ENCODE measurements at regions not wholly inside any gene's neighbourhood (a gene's known extent, or its start where the extent isn't known, plus 50 kb on each side); places are given as distances from the start of the nearest gene placed in this dataset.
"Not testable (repeated sequence)": the region's sequence is repeated elsewhere in the genome, so short reads cannot be mapped to it uniquely, and the experiment has no call there.

- DNase-seq, result no peak
- in situ Hi-C loops (cut with HindIII; ENCODE audit: low pct_ligation_motif_present, low pct_unique_long_range_greater_than_20kb, low sequenced_read_pairs), result no loop called here
These were observed 123.4 kb upstream of the CALCR start for GRCh38 chr7:93697901-93698300.

DNA sequence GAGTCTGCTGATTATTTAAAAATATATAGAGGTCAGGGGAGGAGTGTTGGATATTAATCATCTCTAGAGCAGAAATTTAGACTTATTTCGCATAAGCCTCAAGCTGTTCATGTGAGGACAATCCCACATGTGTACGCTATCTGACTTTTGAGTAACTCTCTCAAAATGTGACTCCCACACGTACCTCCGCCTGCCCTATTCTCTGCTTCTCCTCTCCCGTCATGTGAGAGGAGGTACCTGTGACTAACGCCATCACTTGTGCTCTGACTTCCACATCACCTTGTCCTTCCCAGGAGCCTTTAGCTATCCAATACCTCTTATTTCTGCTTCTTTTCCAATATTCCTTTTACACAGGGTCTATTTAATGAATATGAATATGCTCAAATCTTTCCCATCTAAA, 119.3 kb upstream of the CALCR start:
- DNase-seq, result no peak
- in situ Hi-C loops (cut with HindIII; ENCODE audit: low pct_ligation_motif_present, low pct_unique_long_range_greater_than_20kb, low sequenced_read_pairs), result no loop called here

DNA sequence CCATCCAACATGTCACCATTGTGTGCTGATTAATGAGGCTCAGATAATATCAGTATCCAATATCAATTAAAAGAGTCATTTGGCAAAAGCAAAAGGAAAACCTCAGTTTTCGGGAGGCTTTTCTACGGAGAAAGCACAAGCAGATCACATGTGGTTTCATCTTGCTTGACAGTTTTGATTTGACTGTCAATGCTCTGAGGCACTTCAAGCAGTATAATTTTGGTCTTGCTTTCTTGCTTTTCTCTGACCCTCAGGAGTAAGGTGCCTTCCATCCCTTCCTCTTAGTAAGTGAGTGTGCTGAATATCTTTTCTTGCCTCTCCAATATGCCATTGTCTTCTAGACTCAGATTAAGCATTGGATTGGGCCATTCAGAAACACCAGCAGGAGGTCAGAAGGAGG, 115.5 kb upstream of the CALCR start:
- DNase-seq, result no peak
- in situ Hi-C loops (cut with HindIII; ENCODE audit: low pct_ligation_motif_present, low pct_unique_long_range_greater_than_20kb, low sequenced_read_pairs), result no loop called here

GRCh38 chr7:93678185-93678584, 103.7 kb upstream of the CALCR start:
- in situ Hi-C loops (cut with HindIII; ENCODE audit: low pct_ligation_motif_present, low pct_unique_long_range_greater_than_20kb, low sequenced_read_pairs), result no loop called here

GRCh38 chr7:93663561-93664299, 89.2 kb upstream of the CALCR start:
- in situ Hi-C loops (cut with HindIII; ENCODE audit: low pct_ligation_motif_present, low pct_unique_long_range_greater_than_20kb, low sequenced_read_pairs), result no loop called here
- no peak for DNase-seq

More at GRCh38 chr7:93678185-93678584, 103.7 kb upstream of the CALCR start:
- DNase-seq, result no peak

DNA sequence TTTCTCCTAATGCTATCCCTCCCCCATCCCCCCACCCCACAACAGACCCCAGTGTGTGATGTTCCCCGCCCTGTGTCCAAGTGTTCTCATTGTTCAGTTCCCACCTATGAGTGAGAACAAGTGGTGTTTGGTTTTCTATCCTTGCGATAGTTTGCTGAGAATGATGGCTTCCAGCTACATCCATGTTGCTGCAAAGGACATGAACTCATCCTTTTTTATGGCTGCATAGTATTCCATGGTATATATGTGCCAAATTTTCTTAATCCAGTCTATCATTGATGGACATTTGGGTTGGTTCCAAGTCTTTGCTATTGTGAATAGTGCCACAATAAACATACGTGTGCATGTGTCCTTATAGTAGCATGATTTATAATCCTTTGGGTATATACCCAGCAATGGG, 83.6 kb upstream of the CALCR start:
- in situ Hi-C loops (cut with HindIII; ENCODE audit: low pct_ligation_motif_present, low pct_unique_long_range_greater_than_20kb, low sequenced_read_pairs); DNase-seq: not testable (repeated sequence)

DNA sequence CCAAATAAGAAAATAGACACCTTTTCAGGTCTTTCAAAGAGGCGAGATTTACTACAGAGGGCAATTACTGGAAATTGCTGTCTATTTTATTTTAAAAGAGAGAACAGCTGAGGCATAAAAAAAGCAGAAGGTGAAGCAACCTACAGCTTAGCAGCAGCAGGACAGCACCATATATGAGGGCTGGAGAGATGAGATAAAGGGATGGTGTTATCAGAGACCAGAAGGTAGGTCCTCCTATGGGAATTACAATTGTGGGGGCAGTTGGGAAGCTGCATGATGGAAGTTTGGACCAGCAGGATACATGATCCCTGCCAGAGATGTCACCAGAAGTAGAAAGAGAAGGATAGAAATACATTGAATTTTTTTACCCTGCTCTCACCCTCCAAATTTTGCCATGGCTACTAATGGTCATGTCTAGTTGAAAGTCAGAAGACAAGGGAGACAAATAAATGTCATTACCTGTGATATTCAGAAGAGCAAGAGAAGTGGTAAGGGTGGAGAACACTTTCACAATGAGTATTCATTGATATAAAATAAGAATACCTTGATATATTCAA, 77.2 kb upstream of the CALCR start:
- DNase-seq, result no peak
- in situ Hi-C loops (cut with HindIII; ENCODE audit: low pct_ligation_motif_present, low pct_unique_long_range_greater_than_20kb, low sequenced_read_pairs), result no loop called here

DNA sequence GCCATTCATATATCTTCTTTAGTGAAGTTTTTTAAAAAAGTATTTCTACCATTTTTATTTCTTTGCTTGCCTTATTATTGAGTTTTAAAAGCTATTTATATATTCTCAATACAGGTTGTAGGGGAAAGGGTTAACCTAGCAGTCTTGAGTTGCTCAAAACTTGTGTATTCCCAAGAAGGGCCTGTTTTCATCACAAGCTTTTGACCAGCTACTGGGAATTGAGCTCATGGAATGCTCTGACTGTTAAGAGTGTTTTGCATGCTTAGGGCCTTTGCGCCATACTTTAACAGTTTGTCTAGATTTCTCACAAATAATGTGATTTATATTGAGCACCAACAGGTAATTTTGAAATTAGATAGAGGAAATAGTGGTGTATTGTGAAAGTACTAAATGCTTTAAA, 72.0 kb upstream of the CALCR start:
- in situ Hi-C loops (cut with HindIII; ENCODE audit: low pct_ligation_motif_present, low pct_unique_long_range_greater_than_20kb, low sequenced_read_pairs), result no loop called here

GRCh38 chr7:93636276-93636675, 61.8 kb upstream of the CALCR start:
- in situ Hi-C loops (cut with HindIII; ENCODE audit: low pct_ligation_motif_present, low pct_unique_long_range_greater_than_20kb, low sequenced_read_pairs), result no loop called here
- no peak for DNase-seq

More for the DNA sequence above, 72.0 kb upstream of the CALCR start:
- no peak for DNase-seq

- in situ Hi-C loops (cut with HindIII; ENCODE audit: low pct_ligation_motif_present, low pct_unique_long_range_greater_than_20kb, low sequenced_read_pairs), result no loop called here
- DNase-seq, result no peak
These were observed 57.8 kb upstream of the CALCR start for GRCh38 chr7:93632371-93632770.

DNA sequence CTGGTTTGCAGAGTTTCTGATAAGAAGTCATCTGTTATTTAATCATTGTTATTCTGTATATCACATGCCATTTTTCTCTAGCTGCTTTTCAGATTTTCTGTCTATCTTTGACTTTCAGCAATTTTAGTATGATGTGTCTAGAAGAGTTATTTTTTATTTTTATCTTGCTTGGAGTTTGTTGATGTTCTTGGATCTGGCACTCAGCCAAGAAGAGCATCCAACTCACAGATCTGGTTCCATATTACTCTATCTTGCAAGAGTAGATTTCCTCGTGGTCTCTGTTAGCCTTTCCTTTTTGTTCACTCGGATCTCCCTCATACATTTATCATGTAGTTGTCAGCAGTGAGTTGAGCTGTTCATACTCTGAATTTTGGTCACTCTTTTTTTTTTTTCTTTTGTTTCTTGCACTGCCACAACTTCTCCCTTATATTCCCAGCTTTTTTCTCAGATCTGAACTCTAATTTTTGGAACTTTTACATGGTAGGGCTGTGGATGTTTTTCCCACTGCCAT, 54.8 kb upstream of the CALCR start:
- in situ Hi-C loops (cut with HindIII; ENCODE audit: low pct_ligation_motif_present, low pct_unique_long_range_greater_than_20kb, low sequenced_read_pairs), result no loop called here
- no peak for DNase-seq

DNA sequence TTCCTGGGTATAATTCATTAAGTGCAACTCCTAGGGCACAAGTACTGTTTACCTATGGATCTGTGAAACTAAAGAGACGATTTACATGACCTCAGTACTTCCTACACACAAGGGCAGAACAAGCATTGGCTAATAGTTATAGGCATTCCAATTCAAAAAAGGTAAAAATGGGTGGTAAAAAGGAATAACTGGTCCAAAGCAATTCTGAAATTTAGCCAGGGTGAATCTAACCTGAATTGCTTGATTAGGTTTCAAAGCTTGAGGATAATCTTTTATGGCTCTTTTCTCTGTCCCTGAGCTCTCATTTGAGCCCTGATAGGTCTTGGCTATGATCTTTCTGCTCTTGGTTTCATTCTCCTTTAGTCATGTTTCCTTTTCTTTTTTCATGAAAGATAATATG, 52.3 kb upstream of the CALCR start:
- DNase-seq, result no peak
- in situ Hi-C loops (cut with HindIII; ENCODE audit: low pct_ligation_motif_present, low pct_unique_long_range_greater_than_20kb, low sequenced_read_pairs), result no loop called here

Data from ACHN (cell line).